Esophagus muscularis mucosa (tissue), 4 donors: ENCODE measurements at regions not wholly inside any gene's neighbourhood (a gene's known extent, or its start where the extent isn't known, plus 50 kb on each side); places are given as distances from the start of the nearest gene placed in this dataset.

ENCODE experiments used
- EP300 ChIP-seq: sonication (generic); formaldehyde crosslinking; IDR thresholded peaks from one replicate; pipeline ENCODE4 v1.6.1; 2017; ENCODE audit warnings: antibody characterized with exemption
- POLR2A ChIP-seq: fragments of 450-650 bp; IDR thresholded peaks from one replicate; pipeline ENCODE4 v1.6.1; 2017; ENCODE audit warnings: antibody characterized with exemption, moderate library complexity, mild to moderate bottlenecking, low read depth
- POLR2AphosphoS5 ChIP-seq, 2 donors: sonication (generic); formaldehyde crosslinking; IDR thresholded peaks; one replicate each; pipeline ENCODE4 v1.6.1; 2017; ENCODE audit warnings: antibody characterized with exemption in 2 of 2
- TF ChIP-seq, protein P1 (sequence below), 3 experiments: fragments of 200-600 bp in 2 of 3; fragments of 450-650 bp in 1 of 3; sonication (generic) in 2 of 3; IDR thresholded peaks; one replicate each; pipeline ENCODE4 v1.5.1; 2017 to 2019; ENCODE audit warnings: antibody characterized with exemption in 3 of 3, mild to moderate bottlenecking in 2 of 3, moderate library complexity in 1 of 3

- TF ChIP-seq, protein P1, sequence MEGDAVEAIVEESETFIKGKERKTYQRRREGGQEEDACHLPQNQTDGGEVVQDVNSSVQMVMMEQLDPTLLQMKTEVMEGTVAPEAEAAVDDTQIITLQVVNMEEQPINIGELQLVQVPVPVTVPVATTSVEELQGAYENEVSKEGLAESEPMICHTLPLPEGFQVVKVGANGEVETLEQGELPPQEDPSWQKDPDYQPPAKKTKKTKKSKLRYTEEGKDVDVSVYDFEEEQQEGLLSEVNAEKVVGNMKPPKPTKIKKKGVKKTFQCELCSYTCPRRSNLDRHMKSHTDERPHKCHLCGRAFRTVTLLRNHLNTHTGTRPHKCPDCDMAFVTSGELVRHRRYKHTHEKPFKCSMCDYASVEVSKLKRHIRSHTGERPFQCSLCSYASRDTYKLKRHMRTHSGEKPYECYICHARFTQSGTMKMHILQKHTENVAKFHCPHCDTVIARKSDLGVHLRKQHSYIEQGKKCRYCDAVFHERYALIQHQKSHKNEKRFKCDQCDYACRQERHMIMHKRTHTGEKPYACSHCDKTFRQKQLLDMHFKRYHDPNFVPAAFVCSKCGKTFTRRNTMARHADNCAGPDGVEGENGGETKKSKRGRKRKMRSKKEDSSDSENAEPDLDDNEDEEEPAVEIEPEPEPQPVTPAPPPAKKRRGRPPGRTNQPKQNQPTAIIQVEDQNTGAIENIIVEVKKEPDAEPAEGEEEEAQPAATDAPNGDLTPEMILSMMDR (IDR thresholded peaks at IDR 0.05), result no peak
- no peak for TF ChIP-seq POLR2A
- no peak for TF ChIP-seq POLR2AphosphoS5 (IDR thresholded peaks at IDR 0.05)
- TF ChIP-seq EP300, result no peak
Observed at GRCh38 chr2:30348825-30349224, 98.2 kb upstream of the LCLAT1 start.
